Skeletal muscle satellite cell (primary cell): ENCODE measurements at regions not wholly inside any gene's neighbourhood (a gene's known extent, or its start where the extent isn't known, plus 50 kb on each side); places are given as distances from the start of the nearest gene placed in this dataset.
"Not testable (repeated sequence)": the region's sequence is repeated elsewhere in the genome, so short reads cannot be mapped to it uniquely, and the experiment has no call there.

Source experiments
- H3K27me3 ChIP-seq: 2 replicates; pipeline ENCODE4 v1.7.0; 2013; ENCODE audit warnings: low read length; ENCODE audit not compliant: control insufficient read depth, insufficient read depth
- H3K36me3 ChIP-seq: 2 replicates; pipeline ENCODE4 v1.7.0; 2013; ENCODE audit warnings: mild to moderate bottlenecking, control low read depth, low read length; ENCODE audit not compliant: insufficient read depth
- H3K4me1 ChIP-seq: 2 replicates; pipeline ENCODE4 v1.7.0; 2013; ENCODE audit warnings: low read length; ENCODE audit not compliant: control insufficient read depth, insufficient read depth
- H3K4me2 ChIP-seq: 2 replicates; pipeline ENCODE4 v1.7.0; 2013; ENCODE audit warnings: mild to moderate bottlenecking, low read length
- H3K4me3 ChIP-seq: 2 replicates; pipeline ENCODE4 v1.7.0; 2013; ENCODE audit warnings: low read length
- H3K9ac ChIP-seq: 2 replicates; pipeline ENCODE4 v1.7.0; 2013; ENCODE audit warnings: mild to moderate bottlenecking, low read depth, low read length, moderate library complexity
- H3K9me3 ChIP-seq: replicated peaks from 2 replicates; pipeline ENCODE4 v1.7.0; 2013; ENCODE audit warnings: mild to moderate bottlenecking, control low read depth, low read length

GRCh38 chrX:125203365-125203736 lies 116.3 kb upstream of the TEX13C start:
- Histone ChIP-seq H3K4me3 (no peak overlapping the region), H3K4me1 (no peaks in the 10 kb centered on the region), H3K27me3 (peaks cover 15% of the 10 kb centered on the region)

GRCh38 chrX:125203737-125204578 lies 115.7 kb upstream of the TEX13C start:
- peaks cover 15% of the 10 kb centered on the region for H3K27me3 ChIP-seq
- H3K9me3 ChIP-seq = no peaks in the 10 kb centered on the region
- no peaks in the 10 kb centered on the region for H3K36me3 ChIP-seq
- H3K9ac ChIP-seq = no peak overlapping the region
- no peak overlapping the region for H3K4me3 ChIP-seq
- H3K4me1 ChIP-seq = no peaks in the 10 kb centered on the region
- no peak overlapping the region for H3K4me2 ChIP-seq

More at GRCh38 chrX:125203365-125203736, 116.3 kb upstream of the TEX13C start:
- no peaks in the 10 kb centered on the region for H3K36me3 ChIP-seq
- no peaks in the 10 kb centered on the region for H3K9me3 ChIP-seq
- H3K4me2 ChIP-seq = no peak overlapping the region
- no peak overlapping the region for H3K9ac ChIP-seq

GRCh38 chrX:125204681-125205132 lies 115.0 kb upstream of the TEX13C start:
- Histone ChIP-seq H3K4me3 (peak overlapping the region; percentile 27), H3K9me3 (no peaks in the 10 kb centered on the region), H3K36me3 (no peaks in the 10 kb centered on the region), H3K9ac (no peak overlapping the region), H3K4me1 (no peaks in the 10 kb centered on the region), H3K4me2 (peak overlapping the region; percentile 44), H3K27me3 (peaks cover 15% of the 10 kb centered on the region)

- Histone ChIP-seq H3K4me1 (no peaks in the 10 kb centered on the region), H3K4me3 (peak overlapping the region; percentile 27), H3K9me3 (no peaks in the 10 kb centered on the region), H3K9ac (no peak overlapping the region), H3K27me3 (peaks cover 15% of the 10 kb centered on the region), H3K36me3 (no peaks in the 10 kb centered on the region), H3K4me2 (peak overlapping the region; percentile 44)
These were observed 114.3 kb upstream of the TEX13C start for GRCh38 chrX:125205133-125205917.

- Histone ChIP-seq H3K4me1 (no peaks in the 10 kb centered on the region), H3K9me3 (no peaks in the 10 kb centered on the region), H3K27me3 (peaks cover 15% of the 10 kb centered on the region), H3K9ac (no peak overlapping the region), H3K4me2 (no peak overlapping the region), H3K36me3 (no peaks in the 10 kb centered on the region), H3K4me3 (no peak overlapping the region)
These were observed 113.6 kb upstream of the TEX13C start for GRCh38 chrX:125205918-125206665.

- Histone ChIP-seq H3K36me3 (no peaks in the 10 kb centered on the region), H3K9ac (no peak overlapping the region), H3K4me1 (no peaks in the 10 kb centered on the region)
These were observed 109.5 kb upstream of the TEX13C start for GRCh38 chrX:125210146-125210545.

GRCh38 chrX:125219852-125220251 lies 99.8 kb upstream of the TEX13C start:
- H3K4me1 ChIP-seq = no peaks in the 10 kb centered on the region
- H3K36me3 ChIP-seq = no peaks in the 10 kb centered on the region
- H3K27me3 ChIP-seq = no peaks in the 10 kb centered on the region
- H3K9me3 ChIP-seq = no peaks in the 10 kb centered on the region
- H3K4me3 ChIP-seq = no peak overlapping the region
- no peak overlapping the region for H3K4me2 ChIP-seq
- no peak overlapping the region for H3K9ac ChIP-seq

More at GRCh38 chrX:125210146-125210545, 109.5 kb upstream of the TEX13C start:
- peaks cover 9% of the 10 kb centered on the region for H3K27me3 ChIP-seq
- H3K4me2 ChIP-seq = no peak overlapping the region
- no peaks in the 10 kb centered on the region for H3K9me3 ChIP-seq
- no peak overlapping the region for H3K4me3 ChIP-seq

GRCh38 chrX:125236955-125237354 lies 82.7 kb upstream of the TEX13C start:
- H3K4me3 ChIP-seq = no peak overlapping the region
- no peaks in the 10 kb centered on the region for H3K36me3 ChIP-seq

GRCh38 chrX:125248931-125249330 lies 70.7 kb upstream of the TEX13C start:
- Histone ChIP-seq H3K9me3 (no peaks in the 10 kb centered on the region), H3K4me1 (no peaks in the 10 kb centered on the region), H3K9ac (no peak overlapping the region), H3K4me3 (no peak overlapping the region), H3K36me3 (no peaks in the 10 kb centered on the region), H3K4me2 (no peak overlapping the region), H3K27me3 (no peaks in the 10 kb centered on the region)

More at GRCh38 chrX:125236955-125237354, 82.7 kb upstream of the TEX13C start:
- Histone ChIP-seq H3K4me2 (no peak overlapping the region), H3K9me3 (no peaks in the 10 kb centered on the region), H3K9ac (no peak overlapping the region), H3K27me3 (no peaks in the 10 kb centered on the region), H3K4me1 (no peaks in the 10 kb centered on the region)

GRCh38 chrX:125255759-125256158 lies 63.9 kb upstream of the TEX13C start:
- H3K4me1 ChIP-seq, H3K4me3 ChIP-seq, H3K9ac ChIP-seq, H3K36me3 ChIP-seq, H3K27me3 ChIP-seq, H3K4me2 ChIP-seq, H3K9me3 ChIP-seq: not testable (repeated sequence)

- Histone ChIP-seq H3K4me1 (no peaks in the 10 kb centered on the region), H3K4me3 (no peak overlapping the region), H3K36me3 (no peaks in the 10 kb centered on the region)
These were observed 56.8 kb upstream of the TEX13C start for GRCh38 chrX:125262836-125263235.

More at GRCh38 chrX:125262836-125263235, 56.8 kb upstream of the TEX13C start:
- H3K27me3 ChIP-seq = no peaks in the 10 kb centered on the region
- H3K9ac ChIP-seq = no peak overlapping the region
- H3K9me3 ChIP-seq = no peaks in the 10 kb centered on the region
- no peak overlapping the region for H3K4me2 ChIP-seq
